Inflammatory macrophage (primary cell): ENCODE measurements at regions not wholly inside any gene's neighbourhood (a gene's known extent, or its start where the extent isn't known, plus 50 kb on each side); places are given as distances from the start of the nearest gene placed in this dataset.
"Not testable (repeated sequence)": the region's sequence is repeated elsewhere in the genome, so short reads cannot be mapped to it uniquely, and the experiment has no call there.

Experiments used
- DNase-seq, 2 donors: peaks; one replicate each; pipeline ENCODE4 v3.0.0-alpha.2; 2020 to 2022

- no peak for DNase-seq
Observed at GRCh38 chr13:70758932-70759331, 650.7 kb upstream of the KLHL1 start.

DNA sequence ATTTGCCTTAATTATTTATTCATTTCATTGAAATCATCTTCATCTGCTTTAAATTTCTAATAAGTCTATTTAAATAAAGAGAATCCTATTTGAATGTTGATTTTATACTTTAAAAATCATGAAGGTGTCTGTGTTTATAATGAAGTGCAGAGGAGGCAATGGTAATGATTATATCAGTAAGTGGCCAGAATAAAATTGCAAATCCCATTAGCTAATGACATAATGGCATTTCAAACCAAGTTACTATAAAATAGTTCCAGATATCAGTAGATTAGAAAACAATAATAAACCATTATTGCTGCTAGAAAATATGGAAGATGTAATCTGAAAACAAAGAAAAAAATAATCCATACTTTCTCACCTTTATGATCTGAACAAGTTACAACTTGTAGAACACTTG, 647.8 kb upstream of the KLHL1 start:
- DNase-seq: no peak

GRCh38 chr13:70755456-70755855, 647.2 kb upstream of the KLHL1 start:
- no peak for DNase-seq

GRCh38 chr13:70747262-70747661, 639.0 kb upstream of the KLHL1 start:
- no peak for DNase-seq

DNA sequence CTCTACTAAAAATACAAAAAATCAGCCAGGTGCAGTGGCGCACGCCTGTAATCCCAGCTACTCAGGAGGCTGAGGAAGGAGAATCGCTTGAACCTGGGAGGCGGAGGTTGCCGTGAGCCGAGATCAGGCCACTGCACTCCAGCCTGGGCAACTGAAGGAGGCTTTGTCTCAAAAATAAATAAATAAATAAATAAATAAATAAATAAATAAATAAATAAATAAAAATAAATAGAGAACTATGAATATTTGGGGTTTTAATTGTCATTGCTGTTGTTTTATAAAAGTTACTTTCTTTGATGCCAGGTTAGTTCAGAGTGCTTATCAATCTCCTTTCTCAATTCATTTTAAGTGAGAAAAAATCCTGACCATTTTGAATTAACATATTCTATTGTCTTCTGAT, 638.2 kb upstream of the KLHL1 start:
- DNase-seq: not testable (repeated sequence)

DNA sequence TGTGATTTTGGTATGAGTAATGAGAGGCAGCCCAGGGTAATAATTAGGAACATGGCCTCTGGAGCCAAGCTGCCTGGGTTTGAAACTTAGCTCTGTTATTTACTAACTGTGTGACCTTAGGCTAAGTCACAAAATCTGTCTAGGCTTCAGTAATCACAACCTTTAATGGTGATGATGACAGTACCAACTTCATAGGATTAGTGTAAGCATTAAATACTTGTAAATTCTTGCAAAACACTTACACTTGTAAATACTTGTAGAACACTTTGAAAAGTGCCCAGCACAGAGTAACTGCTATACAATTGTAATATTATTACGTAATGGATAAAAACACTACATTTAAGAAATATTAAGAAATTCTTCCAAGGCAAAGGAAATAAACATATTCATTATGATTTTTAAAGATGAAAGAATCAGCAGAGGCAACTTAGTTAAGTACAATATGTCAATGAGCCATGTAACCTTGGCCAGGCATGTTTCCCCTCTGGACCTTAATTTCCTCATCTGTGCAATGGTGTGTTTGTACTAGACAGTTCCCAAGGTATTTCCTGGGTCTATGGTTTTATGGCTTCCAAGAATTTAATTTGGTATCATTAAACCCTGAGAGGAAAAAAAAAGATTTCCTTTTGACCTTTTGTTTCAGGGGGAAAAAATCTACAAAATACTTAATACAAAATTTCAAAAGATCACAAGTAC, 628.5 kb upstream of the KLHL1 start:
- no peak for DNase-seq

- no peak for DNase-seq
Observed at GRCh38 chr13:70732611-70733010, 624.4 kb upstream of the KLHL1 start.

DNA sequence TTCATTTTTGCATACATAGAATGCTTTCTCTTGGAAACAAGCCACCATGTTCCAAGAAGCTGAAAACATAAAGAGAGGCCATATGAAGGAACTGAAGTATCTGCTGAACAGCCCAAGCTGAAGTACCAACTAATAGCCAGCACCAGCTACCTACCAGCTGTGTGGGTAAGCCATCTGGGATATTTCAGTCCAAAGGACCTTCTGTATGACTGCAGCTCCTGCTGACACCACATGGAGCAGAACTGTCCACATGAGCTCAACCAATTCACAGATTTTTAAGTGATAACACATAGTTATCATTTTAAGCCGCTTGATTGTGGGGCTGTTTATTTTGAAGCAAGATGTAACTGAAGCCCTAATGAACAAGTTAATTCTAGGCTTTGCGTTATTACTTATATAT, 621.1 kb upstream of the KLHL1 start:
- DNase-seq: no peak

- no peak for DNase-seq
Observed at GRCh38 chr13:70723732-70724131, 615.5 kb upstream of the KLHL1 start.

DNA sequence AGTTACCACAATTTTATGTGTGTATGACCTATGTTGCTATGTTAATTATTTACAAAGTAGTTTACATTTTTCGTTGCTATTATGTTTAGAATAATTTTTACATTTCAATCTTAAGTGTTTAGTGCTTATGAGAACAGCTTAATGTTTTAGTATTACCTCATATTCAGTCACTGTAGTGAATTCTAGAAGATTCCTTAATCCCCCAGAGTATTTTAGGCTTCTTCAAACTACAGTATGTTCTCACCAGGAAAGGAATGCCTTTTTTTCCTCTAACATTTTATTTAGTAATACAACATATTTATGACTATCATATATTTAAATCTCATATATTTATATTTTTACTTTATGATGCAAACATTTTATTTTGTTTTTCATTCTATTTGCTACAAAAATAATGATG, 612.1 kb upstream of the KLHL1 start:
- no peak for DNase-seq

GRCh38 chr13:70714993-70715392, 606.7 kb upstream of the KLHL1 start:
- no peak for DNase-seq

DNA sequence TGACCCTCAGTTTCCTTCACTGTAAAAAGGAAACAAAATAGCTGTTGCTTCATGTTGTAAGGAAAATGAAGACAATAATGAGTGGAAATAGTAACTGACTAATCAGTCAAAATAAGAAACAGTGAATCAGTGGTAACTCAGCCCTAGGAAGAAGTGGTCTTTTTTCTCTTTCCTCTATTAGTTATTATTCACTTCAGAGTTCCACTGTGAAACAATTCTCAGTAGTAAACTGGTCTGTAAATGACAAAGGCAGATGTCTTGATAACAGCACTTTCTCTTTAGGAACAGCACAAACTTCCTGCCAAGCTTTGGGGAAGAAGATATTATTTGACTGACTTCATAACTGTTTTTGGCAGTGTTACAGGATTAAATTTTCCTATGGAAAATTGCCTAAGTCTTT, 600.5 kb upstream of the KLHL1 start:
- no peak for DNase-seq

DNA sequence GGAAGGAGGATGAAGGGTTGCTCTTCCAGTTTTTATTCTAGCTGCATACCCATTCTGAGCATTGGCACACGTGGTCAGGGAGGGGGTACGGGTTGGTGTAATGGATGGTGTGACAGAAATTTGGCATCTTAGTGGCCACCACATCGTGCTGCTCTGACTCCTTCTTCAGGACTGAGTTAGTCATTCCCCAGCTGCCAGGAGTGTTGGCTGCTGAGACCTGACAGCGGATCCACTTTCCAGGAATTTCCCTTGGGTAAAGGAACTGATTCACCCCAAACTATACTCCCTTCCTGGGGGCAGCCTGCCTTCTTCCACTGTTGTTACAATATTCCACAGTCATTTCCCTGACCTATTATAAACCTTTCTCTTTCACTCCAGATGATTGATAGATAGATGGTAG, 595.5 kb upstream of the KLHL1 start:
- DNase-seq: no peak

DNA sequence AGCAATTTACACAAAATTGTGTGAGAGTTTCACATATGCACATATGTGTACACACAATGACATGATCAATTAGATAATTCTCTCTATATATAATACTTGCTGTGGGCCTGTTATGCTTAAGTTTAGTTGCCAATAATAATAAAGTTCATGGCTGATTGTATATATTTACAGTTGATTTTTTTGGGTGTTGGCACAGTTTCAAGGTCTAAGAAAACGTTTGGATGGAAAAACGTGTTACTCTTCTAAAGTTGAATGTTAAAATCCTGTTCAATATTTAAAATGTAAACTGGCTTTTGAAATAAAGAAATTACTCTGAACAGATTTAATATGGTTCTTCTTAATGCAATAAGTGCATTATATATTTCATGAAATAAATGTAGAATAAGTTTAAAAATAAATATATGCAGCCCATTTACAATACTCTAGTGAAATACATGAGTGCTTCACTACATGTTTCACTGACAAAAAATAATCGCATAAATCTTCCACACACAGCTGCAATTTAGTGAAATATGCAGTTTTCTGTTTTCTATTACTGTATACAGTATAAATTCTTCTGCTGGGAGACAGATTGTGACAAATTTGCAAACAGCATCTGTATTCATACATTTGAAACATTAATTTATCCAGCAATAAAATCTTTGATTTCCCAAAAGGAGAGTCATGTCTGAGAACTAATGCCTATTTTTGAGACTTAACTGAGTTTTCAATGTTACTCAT, 586.9 kb upstream of the KLHL1 start:
- DNase-seq: no peak

- no peak for DNase-seq
Observed at GRCh38 chr13:70668983-70669382, 560.7 kb upstream of the KLHL1 start.

DNA sequence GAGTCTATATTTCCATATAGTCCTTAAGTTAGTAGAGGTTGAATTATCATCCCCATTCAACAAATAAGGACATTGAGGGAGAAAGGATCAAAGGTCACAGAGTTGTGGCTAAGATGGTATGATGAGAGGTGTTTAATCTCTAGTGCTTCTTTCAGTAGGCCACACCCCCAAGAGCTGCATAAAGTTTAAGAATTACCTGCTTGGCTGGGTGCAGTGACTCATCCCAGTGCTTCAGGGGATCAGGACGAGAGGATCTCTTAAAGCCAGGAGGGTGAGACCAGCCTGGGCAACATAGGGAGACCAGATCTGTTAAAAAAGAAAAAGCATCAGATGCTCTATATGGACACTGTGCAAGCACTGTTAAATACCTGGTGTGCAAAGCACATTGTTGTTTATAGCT, 560.0 kb upstream of the KLHL1 start:
- DNase-seq: no peak

DNA sequence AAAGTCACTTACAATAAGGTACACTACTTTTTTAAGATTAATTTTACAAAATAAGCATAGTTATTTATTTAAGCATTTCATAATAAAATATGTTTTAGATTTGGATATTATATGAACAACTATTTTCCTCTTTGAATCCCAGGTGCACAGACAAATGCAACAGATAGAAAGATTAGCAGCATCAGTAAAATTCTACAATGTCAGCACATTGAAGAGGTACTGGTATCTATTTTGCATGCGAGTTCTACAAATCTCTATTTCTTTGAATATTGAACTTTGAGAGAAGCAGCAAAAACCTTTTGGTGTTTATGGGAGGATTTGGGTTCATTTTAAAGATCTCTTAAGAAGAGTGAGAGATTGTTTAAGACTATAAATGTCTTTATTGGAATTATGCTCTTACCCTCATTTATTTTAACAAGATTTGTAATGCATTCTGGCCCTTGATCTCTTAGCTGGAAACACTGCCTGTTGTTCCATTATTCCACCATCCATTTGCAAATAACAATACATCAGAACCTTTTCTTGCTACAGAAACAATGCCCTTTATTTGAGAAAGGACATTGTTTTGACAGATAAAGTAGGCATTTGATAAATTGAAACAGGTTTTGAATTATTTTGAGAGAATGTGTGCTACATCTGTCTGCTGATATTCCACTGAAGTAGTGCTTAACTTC, 558.8 kb upstream of the KLHL1 start:
- DNase-seq: no peak

GRCh38 chr13:70662231-70662940, 554.1 kb upstream of the KLHL1 start:
- no peak for DNase-seq

GRCh38 chr13:70644052-70644451, 535.8 kb upstream of the KLHL1 start:
- DNase-seq: no peak

- DNase-seq: no peak
Observed at GRCh38 chr13:70634893-70635292, 526.6 kb upstream of the KLHL1 start.

- DNase-seq: no peak
Observed at GRCh38 chr13:70630247-70630646, 522.0 kb upstream of the KLHL1 start.

- peak in 1 of 2 donors; percentile 35 for DNase-seq
Observed at GRCh38 chr13:70623239-70623638, 515.0 kb upstream of the KLHL1 start.

DNA sequence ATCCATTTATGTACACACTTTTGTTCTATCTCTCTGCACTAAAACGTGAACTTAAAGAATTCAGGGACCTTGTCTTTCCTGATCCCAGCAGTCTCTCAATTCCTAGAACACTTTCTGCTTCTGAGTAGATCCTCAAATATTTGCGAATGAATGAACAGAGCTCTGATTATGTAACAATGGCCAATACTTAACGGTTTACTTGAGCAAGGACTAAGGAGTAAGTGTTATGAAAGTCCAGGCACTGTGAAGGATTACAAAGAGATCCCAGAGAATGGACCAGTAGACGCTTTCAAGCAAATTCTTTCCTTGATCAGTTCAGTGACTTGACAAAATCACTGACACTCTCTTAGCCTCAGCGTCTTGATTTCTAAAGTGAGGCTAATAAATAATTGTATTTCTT, 514.5 kb upstream of the KLHL1 start:
- DNase-seq: no peak
